A673 (cell line): ENCODE measurements at regions not wholly inside any gene's neighbourhood (a gene's known extent, or its start where the extent isn't known, plus 50 kb on each side); places are given as distances from the start of the nearest gene placed in this dataset.

Experiments used
- EZH2 ChIP-seq: fragments of 200-600 bp; sonication (generic); IDR thresholded peaks from 2 replicates; pipeline ENCODE4 v1.6.1; 2017; ENCODE audit warnings: borderline replicate concordance, low read depth, mild to moderate bottlenecking, mixed read lengths, antibody characterized with exemption, low read length; ENCODE audit not compliant: poor library complexity, severe bottlenecking
- TF ChIP-seq, protein P1 (sequence below): fragments of 300-800, 200-600 bp; sonication (generic); conservative IDR thresholded peaks from 2 replicates; pipeline ENCODE4 v1.5.1; 2017; ENCODE audit warnings: low read depth, mild to moderate bottlenecking, antibody characterized with exemption, low read length, moderate library complexity, mixed read lengths

DNA sequence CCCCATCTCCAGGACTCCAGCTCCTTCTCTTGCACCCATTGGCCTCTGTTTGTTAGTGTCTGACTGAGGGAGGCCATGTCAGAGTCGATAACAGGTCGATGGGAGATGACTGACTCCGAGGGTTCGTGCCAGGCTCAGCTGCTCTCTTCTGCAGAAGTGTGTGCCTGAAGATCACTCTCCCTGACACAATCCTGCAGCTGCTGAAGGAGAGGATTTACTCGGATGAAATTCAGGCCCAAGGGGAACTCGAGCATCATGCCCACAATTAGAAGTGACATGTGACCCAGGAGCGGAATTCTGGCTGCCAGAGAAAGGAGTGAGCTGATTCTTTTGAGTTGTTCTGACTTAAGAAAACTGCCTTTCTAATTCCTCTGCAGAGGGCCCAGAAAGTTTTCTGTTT is 318.2 kb downstream of the MAFB start:
- no peak for TF ChIP-seq EZH2
- TF ChIP-seq, protein P1, sequence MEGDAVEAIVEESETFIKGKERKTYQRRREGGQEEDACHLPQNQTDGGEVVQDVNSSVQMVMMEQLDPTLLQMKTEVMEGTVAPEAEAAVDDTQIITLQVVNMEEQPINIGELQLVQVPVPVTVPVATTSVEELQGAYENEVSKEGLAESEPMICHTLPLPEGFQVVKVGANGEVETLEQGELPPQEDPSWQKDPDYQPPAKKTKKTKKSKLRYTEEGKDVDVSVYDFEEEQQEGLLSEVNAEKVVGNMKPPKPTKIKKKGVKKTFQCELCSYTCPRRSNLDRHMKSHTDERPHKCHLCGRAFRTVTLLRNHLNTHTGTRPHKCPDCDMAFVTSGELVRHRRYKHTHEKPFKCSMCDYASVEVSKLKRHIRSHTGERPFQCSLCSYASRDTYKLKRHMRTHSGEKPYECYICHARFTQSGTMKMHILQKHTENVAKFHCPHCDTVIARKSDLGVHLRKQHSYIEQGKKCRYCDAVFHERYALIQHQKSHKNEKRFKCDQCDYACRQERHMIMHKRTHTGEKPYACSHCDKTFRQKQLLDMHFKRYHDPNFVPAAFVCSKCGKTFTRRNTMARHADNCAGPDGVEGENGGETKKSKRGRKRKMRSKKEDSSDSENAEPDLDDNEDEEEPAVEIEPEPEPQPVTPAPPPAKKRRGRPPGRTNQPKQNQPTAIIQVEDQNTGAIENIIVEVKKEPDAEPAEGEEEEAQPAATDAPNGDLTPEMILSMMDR, result no peak
